ENCODE measurements at regions not wholly inside any gene's neighbourhood (a gene's known extent, or its start where the extent isn't known, plus 50 kb on each side); places are given as distances from the start of the nearest gene placed in this dataset.

- no peak for ATAC-seq
- no peak overlapping the region for H3K4me2 ChIP-seq (ENCODE audit: low read depth, low read length)
- peak; percentile 7 for DNase-seq (ENCODE audit: low spot score)
- H2AFZ ChIP-seq (ENCODE audit: low read length) = no peak overlapping the region
- CTCF ChIA-PET (ENCODE audit: low intra/inter-chr PET ratio, low total read pairs) = no interaction called here
- no peaks in the 10 kb centered on the region for H3K27me3 ChIP-seq (ENCODE audit: control insufficient read depth in 1 of 2, insufficient read depth in 2 of 2, low read length in 2 of 2)
- H3K4me3 ChIP-seq (replicated peaks in 1 of 3; ENCODE audit: insufficient read depth in 1 of 3, low read depth in 2 of 3, low read length in 3 of 3) = no peak overlapping the region
- BruUV-seq (replicated peaks) = no TSS peak
- FAIRE-seq = no peak
- H3K4me1 ChIP-seq (ENCODE audit: insufficient read depth, low read length) = 0 out of 2 replicates have a peak, but pooled peaks cover 4% of the 10 kb centered on the region
- H3K79me2 ChIP-seq (ENCODE audit: insufficient read depth, low read length) = no peaks in the 10 kb centered on the region
- H3K9me3 ChIP-seq (ENCODE audit: low read length) = peaks cover 9% of the 10 kb centered on the region
- in situ Hi-C loops (cut with HindIII; ENCODE audit: extremely low pct_ligation_motif_present, low pct_unique_long_range_greater_than_20kb) = no loop called here
- intact Hi-C loops (cut with micrococcal nuclease; ENCODE audit: unreplicated experiment) = no loop called here
- no peaks in the 10 kb centered on the region for H4K20me1 ChIP-seq (ENCODE audit: insufficient read depth, low read length)
- H3K27ac ChIP-seq (ENCODE audit: extremely low read length, insufficient read depth, low read length) = no peak overlapping the region
- WGBS (ENCODE audit: low lambda C conversion rate) = 10% methylated on average over 1 of the region's 1 CpG
- POLR2A ChIA-PET = no interaction called here
- no peak overlapping the region for H3K9ac ChIP-seq (ENCODE audit: insufficient read depth, low read depth, low read length)
- H3K36me3 ChIP-seq (replicated peaks in 1 of 2; ENCODE audit: control insufficient read depth in 1 of 2, insufficient read depth in 2 of 2, low read length in 2 of 2) = no peaks in the 10 kb centered on the region
- TF ChIP-seq PRDM4 (CRISPR knock-in tag; IDR thresholded peaks at IDR 0.05; ENCODE audit: borderline replicate concordance) (no peak), ZMYM3 (CRISPR knock-in tag; IDR thresholded peaks at IDR 0.05) (no peak), ATF3 (CRISPR knock-in tag; IDR thresholded peaks at IDR 0.05) (no peak), HHEX (CRISPR knock-in tag; IDR thresholded peaks at IDR 0.05) (peak; percentile 45; the same call in 1 of the 2 replicates), ZSCAN21 (CRISPR knock-in tag; IDR thresholded peaks at IDR 0.05; ENCODE audit: borderline replicate concordance) (no peak), ZIK1 (CRISPR knock-in tag; IDR thresholded peaks at IDR 0.05; ENCODE audit: borderline replicate concordance, low read depth) (no peak), XBP1 (CRISPR knock-in tag; IDR thresholded peaks at IDR 0.05) (no peak), ZNF609 (CRISPR knock-in tag; IDR thresholded peaks at IDR 0.05; ENCODE audit: borderline replicate concordance) (peak; percentile 50; the same call in 1 of the 2 replicates), YEATS2 (CRISPR knock-in tag; IDR thresholded peaks at IDR 0.05; ENCODE audit: borderline replicate concordance) (no peak), CENPX (CRISPR knock-in tag; IDR thresholded peaks at IDR 0.05) (no peak), ZBTB21 (CRISPR knock-in tag; IDR thresholded peaks at IDR 0.05) (no peak), CSRNP1 (CRISPR knock-in tag; IDR thresholded peaks at IDR 0.05) (no peak), PTBP1 (IDR thresholded peaks at IDR 0.05; ENCODE audit: low read depth, low read length, poor library complexity, severe bottlenecking) (no peak), SKIL (CRISPR knock-in tag; IDR thresholded peaks at IDR 0.05; ENCODE audit: borderline replicate concordance) (no peak)
Observed at GRCh38 chr2:18762667-18763066, 173.3 kb upstream of the NT5C1B start.
